Peyer's patch (tissue), 4 donors: ENCODE measurements at regions not wholly inside any gene's neighbourhood (a gene's known extent, or its start where the extent isn't known, plus 50 kb on each side); places are given as distances from the start of the nearest gene placed in this dataset.

Experiments
- CTCF ChIP-seq, 6 experiments: fragments of 450-650 bp in 4 of 6; fragments of 200-600 bp in 2 of 6; sonication (generic) in 1 of 6; IDR thresholded peaks; one replicate each; pipeline ENCODE4 v1.5.1; 2017 to 2019; ENCODE audit warnings: antibody characterized with exemption in 6 of 6, mild to moderate bottlenecking in 3 of 6, moderate library complexity in 1 of 6
- POLR2A ChIP-seq, 2 donors: fragments of 450-650 bp; IDR thresholded peaks; one replicate each; pipeline ENCODE4 v1.5.1; 2017; ENCODE audit warnings: antibody characterized with exemption in 2 of 2, mild to moderate bottlenecking in 2 of 2, moderate library complexity in 2 of 2

- TF ChIP-seq POLR2A (IDR thresholded peaks at IDR 0.05) (no peak), CTCF (IDR thresholded peaks at IDR 0.05) (no peak)
Observed at GRCh38 chr6:14819001-14819400, 426.9 kb upstream of the JARID2 start.
